ENCODE measurements at regions not wholly inside any gene's neighbourhood (a gene's known extent, or its start where the extent isn't known, plus 50 kb on each side); places are given as distances from the start of the nearest gene placed in this dataset.
A peak's percentile ranks its signal among the peaks of the same experiment; 100 is the strongest.

GRCh38 chr5:167414611-167415010 lies 876.8 kb upstream of the WWC1 start:
- TF ChIP-seq TAF1 (conservative IDR thresholded peaks at IDR 0.05) (no peak), REST (IDR thresholded peaks at IDR 0.05) (no peak), MAX (IDR thresholded peaks at IDR 0.05) (no peak), YY1 (IDR thresholded peaks at IDR 0.05) (no peak), GABPA (IDR thresholded peaks at IDR 0.05 in 1 of 2, conservative IDR thresholded peaks at IDR 0.05 in 1 of 2) (no peak), FOXA1 (IDR thresholded peaks at IDR 0.05) (no peak), FOXA2 (IDR thresholded peaks at IDR 0.05) (no peak), HNF4A (conservative IDR thresholded peaks at IDR 0.05) (no peak), EGR1 (IDR thresholded peaks at IDR 0.05; ENCODE audit: low read depth in 2 of 2) (no peak)
- H3K4me1 ChIP-seq (ENCODE audit: control insufficient read depth in 4 of 4, insufficient read depth in 4 of 4, low read length in 3 of 4), result peaks cover 0 to 14% (median 4%) of the 10 kb centered on the region in 4 donors
- DNase-seq (ENCODE audit: low spot score), result no peak
- H3K36me3 ChIP-seq (ENCODE audit: control insufficient read depth in 4 of 4, insufficient read depth in 3 of 4, low read depth in 1 of 4, low read length in 3 of 4), result no peaks in the 10 kb centered on the region
- H3K9me3 ChIP-seq (ENCODE audit: control insufficient read depth in 4 of 4, low read length in 3 of 4), result no peaks in the 10 kb centered on the region
- H3K27me3 ChIP-seq (ENCODE audit: control insufficient read depth in 4 of 4, insufficient read depth in 4 of 4, low read length in 3 of 4), result no peaks in the 10 kb centered on the region
- WGBS, result 75% methylated on average over 4 of the region's 4 CpGs
- no peak overlapping the region for H3K27ac ChIP-seq (ENCODE audit: low read depth in 1 of 2, low read length in 2 of 2)
- H3K9ac ChIP-seq (ENCODE audit: low read depth in 1 of 2, low read length in 2 of 2), result no peak overlapping the region
- H3K4me3 ChIP-seq (ENCODE audit: low read depth in 1 of 3, low read length in 3 of 3), result no peak overlapping the region

GRCh38 chr5:167415779-167416746 lies 875.4 kb upstream of the WWC1 start:
- no peaks in the 10 kb centered on the region for H3K9me3 ChIP-seq (ENCODE audit: control insufficient read depth in 4 of 4, low read length in 3 of 4)
- H3K27me3 ChIP-seq (ENCODE audit: control insufficient read depth in 4 of 4, insufficient read depth in 4 of 4, low read length in 3 of 4), result no peaks in the 10 kb centered on the region
- no peak for DNase-seq (ENCODE audit: low spot score)
- H3K9ac ChIP-seq (ENCODE audit: low read depth in 1 of 2, low read length in 2 of 2), result no peak overlapping the region
- H3K4me1 ChIP-seq (ENCODE audit: control insufficient read depth in 4 of 4, insufficient read depth in 4 of 4, low read length in 3 of 4), result peaks cover 0 to 14% (median 4%) of the 10 kb centered on the region in 4 donors
- no peaks in the 10 kb centered on the region for H3K36me3 ChIP-seq (ENCODE audit: control insufficient read depth in 4 of 4, insufficient read depth in 3 of 4, low read depth in 1 of 4, low read length in 3 of 4)
- H3K4me3 ChIP-seq (ENCODE audit: low read depth in 1 of 3, low read length in 3 of 3), result peak overlapping the region in 2 of 3 donors; percentile 35 to 49
- TF ChIP-seq MAX (IDR thresholded peaks at IDR 0.05) (no peak), TAF1 (conservative IDR thresholded peaks at IDR 0.05) (no peak), FOXA2 (IDR thresholded peaks at IDR 0.05) (peak; percentile 43), ZBTB33 (IDR thresholded peaks at IDR 0.05) (no peak), RAD21 (IDR thresholded peaks at IDR 0.05) (no peak), FOXA1 (IDR thresholded peaks at IDR 0.05) (no peak), JUND (IDR thresholded peaks at IDR 0.05) (peak; percentile 21 to 22), HNF4A (conservative IDR thresholded peaks at IDR 0.05) (peak in 1 of 2 donors; percentile 27), HNF4G (IDR thresholded peaks at IDR 0.05) (no peak), GABPA (IDR thresholded peaks at IDR 0.05 in 1 of 2, conservative IDR thresholded peaks at IDR 0.05 in 1 of 2) (no peak), REST (IDR thresholded peaks at IDR 0.05) (no peak), RXRA (IDR thresholded peaks at IDR 0.05) (peak in 1 of 2 donors; percentile 46), YY1 (IDR thresholded peaks at IDR 0.05) (no peak), EGR1 (IDR thresholded peaks at IDR 0.05; ENCODE audit: low read depth in 2 of 2) (no peak), NR2F2 (IDR thresholded peaks at IDR 0.05) (no peak)
- WGBS, result 45% methylated on average over 10 of the region's 10 CpGs
- peak overlapping the region; percentile 22 for H3K27ac ChIP-seq (ENCODE audit: low read depth in 1 of 2, low read length in 2 of 2)

Data from liver (tissue), 7 donors.